ENCODE measurements at regions not wholly inside any gene's neighbourhood (a gene's known extent, or its start where the extent isn't known, plus 50 kb on each side); places are given as distances from the start of the nearest gene placed in this dataset.

DNA sequence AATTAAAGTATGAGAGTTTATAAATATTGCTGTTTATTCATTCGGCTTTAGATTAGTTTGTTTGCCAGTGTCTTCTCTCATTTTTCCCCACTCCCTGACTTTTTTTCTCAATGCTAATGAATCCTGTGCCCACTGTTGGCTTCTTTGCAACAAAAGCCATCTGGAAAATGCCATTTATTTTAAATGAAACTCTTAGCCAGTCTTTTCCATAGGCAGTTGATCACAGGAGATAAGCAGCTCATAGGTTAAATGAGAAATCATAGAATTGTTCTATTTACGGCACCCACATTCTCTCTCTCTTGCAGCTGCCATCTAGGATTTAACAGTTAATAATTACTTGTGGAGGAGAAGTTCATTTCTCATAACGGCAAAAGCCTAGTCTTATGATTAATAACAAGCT is 249.3 kb upstream of the POM121L12 start:
- TF ChIP-seq CTCF (IDR thresholded peaks at IDR 0.05; ENCODE audit: insufficient read depth, low read length, missing control alignments): no peak
- no peak for DNase-seq (ENCODE audit: low read depth, low spot score)
- POLR2A ChIA-PET: no interaction called here
- no peak overlapping the region for H3K4me3 ChIP-seq (ENCODE audit: low read depth, low read length)
- CTCF ChIA-PET: no interaction called here

DNA sequence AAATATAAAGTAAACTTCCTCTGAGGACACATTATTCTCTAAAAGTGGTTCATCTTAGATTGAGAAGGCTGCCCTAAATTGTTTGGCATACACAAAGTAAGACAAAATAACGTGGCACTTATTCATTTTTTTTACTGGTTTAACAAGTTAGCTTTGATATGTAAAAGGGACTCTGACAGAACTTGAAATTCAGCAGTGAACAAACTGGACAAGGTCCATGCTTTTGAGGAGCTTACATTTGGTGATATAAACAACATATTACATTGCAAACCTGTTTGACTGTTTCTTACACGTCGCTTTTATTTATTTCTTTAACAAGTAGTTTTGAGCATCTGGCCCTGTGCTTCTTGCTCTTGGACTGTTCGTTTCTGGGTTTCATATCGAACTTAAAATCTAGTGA is 253.1 kb upstream of the POM121L12 start:
- POLR2A ChIA-PET: no interaction called here

DNA sequence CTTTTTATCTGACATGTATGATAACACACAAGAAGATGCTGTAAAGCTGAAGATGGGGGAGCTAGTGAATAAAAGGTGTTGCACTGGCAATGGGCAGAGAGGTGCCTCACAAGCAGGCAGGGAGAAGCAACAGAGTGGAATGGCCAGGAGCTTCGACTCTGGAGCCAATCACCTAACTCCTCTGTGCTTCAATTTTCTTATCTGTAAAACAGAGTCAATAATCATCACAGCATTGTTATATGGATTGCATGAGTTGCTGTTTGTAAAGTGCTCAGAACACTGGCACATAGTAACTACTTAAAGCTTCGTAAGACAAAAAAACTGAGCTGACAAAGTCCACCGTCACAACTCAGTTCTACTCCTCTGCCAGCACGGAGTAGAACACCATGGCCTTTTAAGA is 254.2 kb upstream of the POM121L12 start:
- no peak for TF ChIP-seq CTCF (IDR thresholded peaks at IDR 0.05; ENCODE audit: insufficient read depth, low read length, missing control alignments)
- ChIA-PET POLR2A (no interaction called here), CTCF (no interaction called here)
- no peak for DNase-seq (ENCODE audit: low read depth, low spot score)
- H3K4me3 ChIP-seq (ENCODE audit: low read depth, low read length): no peak overlapping the region

More for the DNA sequence above, 253.1 kb upstream of the POM121L12 start:
- TF ChIP-seq CTCF (IDR thresholded peaks at IDR 0.05; ENCODE audit: insufficient read depth, low read length, missing control alignments): no peak
- CTCF ChIA-PET: no interaction called here
- no peak for DNase-seq (ENCODE audit: low read depth, low spot score)
- H3K4me3 ChIP-seq (ENCODE audit: low read depth, low read length): no peak overlapping the region

DNA sequence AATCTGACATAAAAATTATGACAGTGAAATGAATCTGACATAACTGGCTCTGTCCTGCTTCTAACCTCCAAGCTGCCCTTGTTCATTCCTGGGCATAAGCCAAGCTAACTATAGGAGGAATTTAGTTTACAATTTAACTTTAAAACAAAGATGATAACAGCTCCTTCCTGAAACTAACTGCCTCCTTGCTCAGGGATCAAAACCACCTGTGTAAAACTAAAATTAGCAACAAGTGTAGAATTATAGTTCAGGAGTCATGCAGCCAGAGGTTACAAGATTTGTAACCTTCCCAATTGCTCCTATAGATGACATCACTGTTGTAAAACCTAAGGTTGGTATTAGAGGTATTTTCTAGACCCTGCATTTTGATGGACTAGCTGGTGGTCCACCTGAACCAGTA is 256.4 kb upstream of the POM121L12 start:
- TF ChIP-seq CTCF (IDR thresholded peaks at IDR 0.05; ENCODE audit: insufficient read depth, low read length, missing control alignments): no peak
- H3K4me3 ChIP-seq (ENCODE audit: low read depth, low read length): no peak overlapping the region
- no peak for DNase-seq (ENCODE audit: low read depth, low spot score)
- ChIA-PET POLR2A (no interaction called here), CTCF (no interaction called here)

GRCh38 chr7:52777051-52777822 is 258.2 kb upstream of the POM121L12 start:
- H3K4me3 ChIP-seq (ENCODE audit: low read depth, low read length): no peak overlapping the region
- no peak for TF ChIP-seq CTCF (IDR thresholded peaks at IDR 0.05; ENCODE audit: insufficient read depth, low read length, missing control alignments)
- ChIA-PET CTCF (no interaction called here), POLR2A (no interaction called here)
- DNase-seq (ENCODE audit: low read depth, low spot score): no peak

DNA sequence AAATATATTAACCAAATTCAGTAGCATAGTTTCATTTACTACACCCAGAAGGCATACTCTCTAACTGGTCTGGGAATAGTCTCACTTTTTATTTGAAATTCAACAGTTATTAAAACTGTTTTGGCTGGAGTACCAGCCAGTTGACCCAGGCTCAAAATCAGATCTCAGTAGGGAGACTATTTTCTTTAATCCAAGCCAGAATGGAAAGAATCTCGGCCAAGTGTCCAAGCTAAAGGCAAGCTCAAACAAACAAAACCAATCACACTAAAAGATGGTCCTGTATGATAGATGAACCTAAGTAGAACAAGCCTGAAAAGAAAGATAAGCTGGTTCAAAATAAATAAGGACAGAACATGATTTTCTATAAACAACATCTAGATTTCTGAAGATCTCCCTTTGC is 259.6 kb upstream of the POM121L12 start:
- no peak for TF ChIP-seq CTCF (IDR thresholded peaks at IDR 0.05; ENCODE audit: insufficient read depth, low read length, missing control alignments)
- no peak overlapping the region for H3K4me3 ChIP-seq (ENCODE audit: low read depth, low read length)
- ChIA-PET CTCF (no interaction called here), POLR2A (no interaction called here)
- DNase-seq (ENCODE audit: low read depth, low spot score): no peak
